ENCODE measurements at regions not wholly inside any gene's neighbourhood (a gene's known extent, or its start where the extent isn't known, plus 50 kb on each side); places are given as distances from the start of the nearest gene placed in this dataset.
"Not testable (repeated sequence)": the region's sequence is repeated elsewhere in the genome, so short reads cannot be mapped to it uniquely, and the experiment has no call there.

GRCh38 chrX:65331371-65331770 lies 203.2 kb downstream of the LAS1L start:
- no peak overlapping the region for H3K9ac ChIP-seq
- H3K36me3 ChIP-seq (ENCODE audit: insufficient read depth) = no peaks in the 10 kb centered on the region
- H3K4me1 ChIP-seq (ENCODE audit: low read depth, poor library complexity, severe bottlenecking) = no peaks in the 10 kb centered on the region
- H3K27me3 ChIP-seq (ENCODE audit: insufficient read depth, low read depth) = no peaks in the 10 kb centered on the region
- no peak overlapping the region for H3K4me2 ChIP-seq
- H2AFZ ChIP-seq (ENCODE audit: low read depth) = no peak overlapping the region
- H3K27ac ChIP-seq = no peak overlapping the region
- no peaks in the 10 kb centered on the region for H3K79me2 ChIP-seq (ENCODE audit: insufficient read depth, low read depth)
- no peak for TF ChIP-seq CTCF (conservative IDR thresholded peaks at IDR 0.05; ENCODE audit: low read depth, low read length)
- no peak overlapping the region for H3K4me3 ChIP-seq (IDR thresholded peaks at IDR 0.05; ENCODE audit: insufficient read depth, low read depth, low read length)
- H4K20me1 ChIP-seq (ENCODE audit: insufficient read depth) = no peaks in the 10 kb centered on the region

- H3K4me2 ChIP-seq = peak overlapping the region; percentile 25; the same call in 1 of the 2 replicates
- TF ChIP-seq CTCF (conservative IDR thresholded peaks at IDR 0.05; ENCODE audit: low read depth, low read length) = no peak
- no peak overlapping the region for H3K27ac ChIP-seq
- no peak overlapping the region for H2AFZ ChIP-seq (ENCODE audit: low read depth)
- H3K4me1 ChIP-seq (ENCODE audit: low read depth, poor library complexity, severe bottlenecking) = peaks cover 17% of the 10 kb centered on the region
- no peaks in the 10 kb centered on the region for H3K36me3 ChIP-seq (ENCODE audit: insufficient read depth)
- H3K79me2 ChIP-seq (ENCODE audit: insufficient read depth, low read depth) = no peaks in the 10 kb centered on the region
- no peaks in the 10 kb centered on the region for H3K27me3 ChIP-seq (ENCODE audit: insufficient read depth, low read depth)
- H4K20me1 ChIP-seq (ENCODE audit: insufficient read depth) = no peaks in the 10 kb centered on the region
- H3K9ac ChIP-seq = no peak overlapping the region
- H3K4me3 ChIP-seq (IDR thresholded peaks at IDR 0.05; ENCODE audit: insufficient read depth, low read depth, low read length) = no peak overlapping the region
These were observed 234.3 kb downstream of the LAS1L start for GRCh38 chrX:65300104-65300809.

DNA sequence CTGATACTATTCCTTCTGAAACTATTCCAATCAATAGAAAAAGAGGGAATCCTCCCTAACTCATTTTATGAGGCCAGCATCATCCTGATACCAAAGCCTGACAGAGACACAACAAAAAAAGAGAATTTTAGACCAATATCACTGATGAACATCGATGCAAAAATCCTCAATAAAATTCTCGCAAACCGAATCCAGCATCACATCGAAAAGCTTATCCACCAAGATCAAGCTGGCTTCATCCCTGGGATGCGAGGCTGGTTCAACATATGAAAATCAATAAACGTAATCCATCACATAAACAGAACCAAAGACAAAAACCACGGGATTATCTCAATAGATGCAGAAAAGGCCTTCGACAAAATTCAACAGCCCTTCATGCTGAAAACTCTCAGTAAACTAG lies 251.7 kb downstream of the LAS1L start:
- H3K36me3 ChIP-seq (ENCODE audit: insufficient read depth); H3K9ac ChIP-seq; H3K4me2 ChIP-seq; H3K27me3 ChIP-seq (ENCODE audit: insufficient read depth, low read depth); H2AFZ ChIP-seq (ENCODE audit: low read depth); H3K4me1 ChIP-seq (ENCODE audit: low read depth, poor library complexity, severe bottlenecking); H4K20me1 ChIP-seq (ENCODE audit: insufficient read depth); H3K27ac ChIP-seq; H3K79me2 ChIP-seq (ENCODE audit: insufficient read depth, low read depth); H3K4me3 ChIP-seq (IDR thresholded peaks at IDR 0.05; ENCODE audit: insufficient read depth, low read depth, low read length): not testable (repeated sequence)

GRCh38 chrX:65273152-65273551 lies 261.4 kb downstream of the LAS1L start:
- Histone ChIP-seq H3K27me3 (ENCODE audit: insufficient read depth, low read depth) (no peaks in the 10 kb centered on the region), H3K4me3 (IDR thresholded peaks at IDR 0.05; ENCODE audit: insufficient read depth, low read depth, low read length) (no peak overlapping the region), H3K4me2 (no peak overlapping the region), H4K20me1 (ENCODE audit: insufficient read depth) (no peaks in the 10 kb centered on the region), H2AFZ (ENCODE audit: low read depth) (no peak overlapping the region), H3K4me1 (ENCODE audit: low read depth, poor library complexity, severe bottlenecking) (peaks cover 27% of the 10 kb centered on the region), H3K36me3 (ENCODE audit: insufficient read depth) (no peaks in the 10 kb centered on the region), H3K27ac (no peak overlapping the region), H3K9ac (no peak overlapping the region), H3K79me2 (ENCODE audit: insufficient read depth, low read depth) (no peaks in the 10 kb centered on the region)
- no peak for TF ChIP-seq CTCF (conservative IDR thresholded peaks at IDR 0.05; ENCODE audit: low read depth, low read length)

DNA sequence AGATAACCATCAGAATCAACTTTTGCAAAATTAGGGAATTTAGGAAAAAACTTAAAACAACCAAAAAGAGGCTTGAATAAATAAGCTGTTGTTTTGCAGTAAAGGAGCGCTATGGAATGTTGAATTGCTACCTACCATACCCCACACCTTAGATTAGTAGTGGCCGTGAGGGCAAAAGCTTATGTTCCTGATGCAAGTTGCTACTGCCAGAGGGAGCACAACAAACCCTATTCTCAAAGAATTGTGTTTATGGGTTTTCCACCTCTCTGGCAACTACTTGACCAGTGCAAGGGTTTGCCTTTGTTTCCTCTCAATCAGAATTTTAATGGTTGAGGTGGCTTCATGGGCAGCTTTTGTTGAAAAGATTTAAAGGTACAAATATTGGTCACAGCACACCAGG lies 268.1 kb downstream of the LAS1L start:
- Histone ChIP-seq H3K79me2 (ENCODE audit: insufficient read depth, low read depth) (no peaks in the 10 kb centered on the region), H4K20me1 (ENCODE audit: insufficient read depth) (no peaks in the 10 kb centered on the region), H2AFZ (ENCODE audit: low read depth) (no peak overlapping the region), H3K4me2 (no peak overlapping the region), H3K9ac (no peak overlapping the region), H3K27ac (no peak overlapping the region), H3K4me3 (IDR thresholded peaks at IDR 0.05; ENCODE audit: insufficient read depth, low read depth, low read length) (no peak overlapping the region), H3K36me3 (ENCODE audit: insufficient read depth) (no peaks in the 10 kb centered on the region), H3K27me3 (ENCODE audit: insufficient read depth, low read depth) (no peaks in the 10 kb centered on the region), H3K4me1 (ENCODE audit: low read depth, poor library complexity, severe bottlenecking) (peaks cover 8% of the 10 kb centered on the region)
- TF ChIP-seq CTCF (conservative IDR thresholded peaks at IDR 0.05; ENCODE audit: low read depth, low read length) = no peak

Measured in KMS-11 (cell line).